ENCODE measurements at regions not wholly inside any gene's neighbourhood (a gene's known extent, or its start where the extent isn't known, plus 50 kb on each side); places are given as distances from the start of the nearest gene placed in this dataset.

DNA sequence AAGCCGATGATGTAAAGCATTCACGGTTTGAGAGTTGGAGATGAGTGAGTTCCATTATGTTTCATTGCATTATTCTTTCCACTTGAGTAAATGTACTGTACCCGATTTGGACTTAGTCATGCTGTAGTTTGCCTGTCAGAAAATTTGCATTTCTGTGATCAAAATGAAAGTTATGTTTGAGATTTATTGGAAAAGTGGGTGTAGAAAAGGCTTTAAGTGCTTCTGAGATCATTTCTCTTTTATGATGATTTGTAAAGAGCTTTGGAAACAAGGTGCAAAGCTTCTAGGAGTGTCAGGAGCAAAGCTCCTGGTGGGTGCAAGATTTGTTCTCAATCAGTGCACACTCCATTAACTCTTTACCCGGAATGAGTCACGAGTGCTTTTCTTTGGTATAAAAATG, 204.1 kb upstream of the POM121L12 start:
- no peak overlapping the region for H3K4me3 ChIP-seq (ENCODE audit: low read depth, low read length)
- TF ChIP-seq CTCF (IDR thresholded peaks at IDR 0.05; ENCODE audit: low read depth, low read length, missing control alignments): no peak
- in situ Hi-C loops (cut with HindIII; ENCODE audit: low pct_ligation_motif_present, low sequenced_read_pairs): no loop called here
- no peaks in the 10 kb centered on the region for H3K36me3 ChIP-seq (replicated peaks)
- H3K27ac ChIP-seq: no peak overlapping the region
- no peaks in the 10 kb centered on the region for H3K27me3 ChIP-seq (replicated peaks)
- DNase-seq: no peak

DNA sequence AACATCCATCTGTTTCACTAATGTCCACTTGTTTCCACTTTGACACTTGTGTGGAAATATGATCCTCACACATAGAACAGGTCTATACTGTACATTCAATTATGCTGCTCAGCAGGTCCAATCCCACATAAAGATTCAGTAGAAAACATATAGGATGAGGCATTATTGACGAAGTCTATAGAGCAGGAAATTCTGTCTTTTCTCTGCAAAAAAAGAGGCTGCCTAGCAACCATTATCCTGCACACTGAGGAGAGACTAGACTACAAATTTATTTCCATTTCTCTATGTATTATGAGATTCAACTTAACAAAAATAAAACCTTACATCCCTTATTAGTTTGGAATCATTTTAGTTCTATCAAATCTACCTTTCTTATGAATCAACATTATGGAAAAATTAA, 204.6 kb upstream of the POM121L12 start:
- no peaks in the 10 kb centered on the region for H3K36me3 ChIP-seq (replicated peaks)
- no peaks in the 10 kb centered on the region for H3K27me3 ChIP-seq (replicated peaks)
- in situ Hi-C loops (cut with HindIII; ENCODE audit: low pct_ligation_motif_present, low sequenced_read_pairs): no loop called here
- no peak for TF ChIP-seq CTCF (IDR thresholded peaks at IDR 0.05; ENCODE audit: low read depth, low read length, missing control alignments)
- no peak overlapping the region for H3K4me3 ChIP-seq (ENCODE audit: low read depth, low read length)
- DNase-seq: no peak
- no peak overlapping the region for H3K27ac ChIP-seq

- TF ChIP-seq CTCF (IDR thresholded peaks at IDR 0.05; ENCODE audit: low read depth, low read length, missing control alignments): no peak
- Histone ChIP-seq H3K4me3 (ENCODE audit: low read depth, low read length) (no peak overlapping the region), H3K27me3 (replicated peaks) (no peaks in the 10 kb centered on the region), H3K36me3 (replicated peaks) (no peaks in the 10 kb centered on the region), H3K27ac (no peak overlapping the region)
- in situ Hi-C loops (cut with HindIII; ENCODE audit: low pct_ligation_motif_present, low sequenced_read_pairs): no loop called here
- no peak for DNase-seq
Measured at GRCh38 chr7:52826515-52827265, 208.7 kb upstream of the POM121L12 start.

DNA sequence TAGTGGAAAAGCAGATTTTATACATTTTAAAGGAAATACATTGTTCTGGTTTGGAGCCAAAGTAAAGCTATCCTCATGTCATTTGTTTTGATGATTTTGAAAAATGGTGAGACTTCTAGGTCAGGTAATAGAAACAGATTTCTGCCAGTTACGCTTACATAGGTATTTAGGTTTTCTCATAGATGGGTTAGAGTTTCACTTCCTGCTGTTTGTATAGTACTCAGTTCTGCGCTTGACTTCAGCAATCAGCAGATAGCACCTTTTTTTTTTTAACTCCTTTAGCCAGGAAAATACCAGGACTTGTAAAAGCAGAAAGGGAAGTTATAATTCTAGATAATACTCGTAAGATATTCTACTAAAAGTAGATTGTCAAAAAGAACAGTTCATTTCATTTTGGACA, 209.8 kb upstream of the POM121L12 start:
- Histone ChIP-seq H3K4me3 (ENCODE audit: low read depth, low read length) (no peak overlapping the region), H3K36me3 (replicated peaks) (no peaks in the 10 kb centered on the region), H3K27me3 (replicated peaks) (no peaks in the 10 kb centered on the region), H3K27ac (no peak overlapping the region)
- no peak for DNase-seq
- TF ChIP-seq CTCF (IDR thresholded peaks at IDR 0.05; ENCODE audit: low read depth, low read length, missing control alignments): no peak
- in situ Hi-C loops (cut with HindIII; ENCODE audit: low pct_ligation_motif_present, low sequenced_read_pairs): no loop called here

GRCh38 chr7:52811537-52811936, 223.9 kb upstream of the POM121L12 start:
- Histone ChIP-seq H3K27ac (no peak overlapping the region), H3K36me3 (replicated peaks) (no peaks in the 10 kb centered on the region), H3K27me3 (replicated peaks) (no peaks in the 10 kb centered on the region), H3K4me3 (ENCODE audit: low read depth, low read length) (no peak overlapping the region)
- DNase-seq: no peak
- no peak for TF ChIP-seq CTCF (IDR thresholded peaks at IDR 0.05; ENCODE audit: low read depth, low read length, missing control alignments)
- in situ Hi-C loops (cut with HindIII; ENCODE audit: low pct_ligation_motif_present, low sequenced_read_pairs): no loop called here

- H3K27me3 ChIP-seq (replicated peaks): no peaks in the 10 kb centered on the region
- TF ChIP-seq CTCF (IDR thresholded peaks at IDR 0.05; ENCODE audit: low read depth, low read length, missing control alignments): no peak
- in situ Hi-C loops (cut with HindIII; ENCODE audit: low pct_ligation_motif_present, low sequenced_read_pairs): no loop called here
- no peak for DNase-seq
- no peaks in the 10 kb centered on the region for H3K36me3 ChIP-seq (replicated peaks)
- H3K27ac ChIP-seq: no peak overlapping the region
- H3K4me3 ChIP-seq (ENCODE audit: low read depth, low read length): no peak overlapping the region
Measured at GRCh38 chr7:52799817-52800216, 235.6 kb upstream of the POM121L12 start.

Data from brain microvascular endothelial cell (primary cell).